Neural cell (in vitro differentiated cells): ENCODE measurements at regions not wholly inside any gene's neighbourhood (a gene's known extent, or its start where the extent isn't known, plus 50 kb on each side); places are given as distances from the start of the nearest gene placed in this dataset.

Experiments
- H2AFZ ChIP-seq: fragments of 200-600, 300-800 bp; sonication (generic), shearing (Covaris generic); 2 replicates; pipeline ENCODE4 v1.6.0; 2014; ENCODE audit warnings: low read depth, mild to moderate bottlenecking, antibody characterized with exemption, low read length, moderate library complexity
- H3F3A ChIP-seq: fragments of 200-600 bp; shearing (Covaris generic); 2 replicates; pipeline ENCODE4 v1.6.1; 2016; ENCODE audit warnings: mild to moderate bottlenecking, moderate library complexity, mixed read lengths, antibody characterized with exemption, low read length; ENCODE audit not compliant: insufficient read depth, poor library complexity, severe bottlenecking
- H3K27ac ChIP-seq: fragments of 200-600, 300-800 bp; sonication (generic), shearing (Covaris generic); 2 replicates; pipeline ENCODE4 v1.5.1; 2014; ENCODE audit warnings: mild to moderate bottlenecking, low read length, moderate library complexity
- H3K27me3 ChIP-seq: fragments of 300-800, 200-600 bp; sonication (generic), shearing (Covaris generic); 2 replicates; pipeline ENCODE4 v1.6.0; 2014; ENCODE audit warnings: mild to moderate bottlenecking, low read depth, low read length, moderate library complexity; ENCODE audit not compliant: insufficient read depth
- H3K36me3 ChIP-seq: fragments of 300-800, 200-600 bp; sonication (generic), shearing (Covaris generic); 2 replicates; pipeline ENCODE4 v1.5.1; 2014; ENCODE audit warnings: mild to moderate bottlenecking, antibody characterized with exemption, low read length, moderate library complexity; ENCODE audit not compliant: insufficient read depth
- H3K4me2 ChIP-seq: fragments of 300-800, 200-600 bp; sonication (generic), shearing (Covaris generic); 2 replicates; pipeline ENCODE4 v1.6.0; 2014; ENCODE audit warnings: mild to moderate bottlenecking, low read length
- H3K4me3 ChIP-seq: fragments of 300-800, 200-600 bp; sonication (generic), shearing (Covaris generic); 2 replicates; pipeline ENCODE4 v1.5.1; 2014; ENCODE audit warnings: mild to moderate bottlenecking, low read length, moderate library complexity
- H3K79me2 ChIP-seq: fragments of 200-600 bp; shearing (Covaris generic); replicated peaks from 2 replicates; pipeline ENCODE4 v1.6.0; 2014; ENCODE audit warnings: mild to moderate bottlenecking, low read length, moderate library complexity; ENCODE audit not compliant: insufficient read depth
- H3K9ac ChIP-seq: fragments of 300-800, 200-600 bp; sonication (generic), shearing (Covaris generic); 2 replicates; pipeline ENCODE4 v1.6.1; 2016; ENCODE audit warnings: mild to moderate bottlenecking, low read length, mixed read lengths
- H3K9me2 ChIP-seq: fragments of 200-600 bp; shearing (Covaris generic); 2 replicates; pipeline ENCODE4 v1.6.1; 2016; ENCODE audit warnings: mild to moderate bottlenecking, low read length, mixed read lengths; ENCODE audit not compliant: insufficient read depth
- H3K9me3 ChIP-seq: fragments of 200-600, 300-800 bp; sonication (generic), shearing (Covaris generic); 2 replicates; pipeline ENCODE4 v1.6.1; 2016; ENCODE audit warnings: mild to moderate bottlenecking, mixed run types, low read length, moderate library complexity, mixed read lengths
- H4K20me1 ChIP-seq: fragments of 200-600 bp; shearing (Covaris generic); 2 replicates; pipeline ENCODE4 v1.6.1; 2016; ENCODE audit warnings: mild to moderate bottlenecking, mixed run types; ENCODE audit not compliant: insufficient read depth
- CTCF ChIP-seq: fragments of 450-650 bp; IDR thresholded peaks from 2 replicates; pipeline ENCODE4 v1.5.1; 2014; ENCODE audit warnings: antibody characterized with exemption, mild to moderate bottlenecking, moderate library complexity; ENCODE audit not compliant: poor library complexity, severe bottlenecking
- EP300 ChIP-seq: fragments of 450-650 bp; conservative IDR thresholded peaks from 2 replicates; pipeline ENCODE4 v1.6.1; 2014; ENCODE audit warnings: antibody characterized with exemption, mild to moderate bottlenecking, moderate library complexity; ENCODE audit not compliant: poor library complexity, severe bottlenecking
- EZH2 ChIP-seq: fragments of 200-600, 300-800 bp; shearing (Covaris generic), sonication (generic); IDR thresholded peaks from 2 replicates; pipeline ENCODE4 v1.6.1; 2014; ENCODE audit warnings: antibody characterized with exemption, low read length, borderline replicate concordance, mild to moderate bottlenecking; ENCODE audit not compliant: insufficient read depth, poor library complexity, severe bottlenecking
- MXI1 ChIP-seq: fragments of 450-650 bp; conservative IDR thresholded peaks from 2 replicates; pipeline ENCODE4 v1.6.1; 2014; ENCODE audit warnings: antibody characterized with exemption, mild to moderate bottlenecking; ENCODE audit not compliant: poor library complexity, severe bottlenecking
- POLR2AphosphoS5 ChIP-seq: IDR thresholded peaks from 2 replicates; pipeline ENCODE4 v1.6.1; 2012
- RAD21 ChIP-seq: fragments of 450-650 bp; conservative IDR thresholded peaks from 2 replicates; pipeline ENCODE4 v1.6.1; 2014; ENCODE audit warnings: antibody characterized with exemption, mild to moderate bottlenecking, moderate library complexity
- REST ChIP-seq: IDR thresholded peaks from 2 replicates; pipeline ENCODE4 v1.6.1; 2012; ENCODE audit warnings: borderline replicate concordance
- SMC3 ChIP-seq: fragments of 450-650 bp; conservative IDR thresholded peaks from 2 replicates; pipeline ENCODE4 v1.6.1; 2014; ENCODE audit warnings: antibody characterized with exemption, mild to moderate bottlenecking, moderate library complexity; ENCODE audit not compliant: poor library complexity
- TAF1 ChIP-seq: IDR thresholded peaks from 2 replicates; pipeline ENCODE4 v1.6.1; 2012; ENCODE audit warnings: low read depth

GRCh38 chr16:50878536-50878935 lies 136.7 kb downstream of the CYLD start:
- no peak overlapping the region for H3K4me2 ChIP-seq
- no peaks in the 10 kb centered on the region for H3F3A ChIP-seq
- H4K20me1 ChIP-seq = no peaks in the 10 kb centered on the region
- TF ChIP-seq CTCF = no peak
- no peak for TF ChIP-seq EZH2
- TF ChIP-seq POLR2AphosphoS5 = no peak
- TF ChIP-seq EP300 = no peak
- no peak for TF ChIP-seq TAF1
- no peak for TF ChIP-seq RAD21
- TF ChIP-seq MXI1 = no peak
- TF ChIP-seq SMC3 = no peak
- no peak for TF ChIP-seq REST
- no peaks in the 10 kb centered on the region for H3K9me3 ChIP-seq
- no peaks in the 10 kb centered on the region for H3K9me2 ChIP-seq
- H3K9ac ChIP-seq = no peak overlapping the region
- H3K79me2 ChIP-seq = no peaks in the 10 kb centered on the region
- H2AFZ ChIP-seq = no peak overlapping the region
- H3K27ac ChIP-seq = no peak overlapping the region
- no peaks in the 10 kb centered on the region for H3K27me3 ChIP-seq
- H3K36me3 ChIP-seq = no peaks in the 10 kb centered on the region
- H3K4me3 ChIP-seq = no peak overlapping the region

- H3K36me3 ChIP-seq = no peaks in the 10 kb centered on the region
- H3K27me3 ChIP-seq = no peaks in the 10 kb centered on the region
- TF ChIP-seq TAF1 = no peak
- no peak for TF ChIP-seq CTCF
These were observed 134.4 kb downstream of the CYLD start for GRCh38 chr16:50876263-50876662.

More at GRCh38 chr16:50876263-50876662, 134.4 kb downstream of the CYLD start:
- Histone ChIP-seq H2AFZ (no peak overlapping the region), H3K9me2 (no peaks in the 10 kb centered on the region), H3K27ac (no peak overlapping the region), H3F3A (no peaks in the 10 kb centered on the region), H3K9ac (no peak overlapping the region), H3K4me3 (no peak overlapping the region), H3K79me2 (no peaks in the 10 kb centered on the region), H3K9me3 (no peaks in the 10 kb centered on the region), H4K20me1 (no peaks in the 10 kb centered on the region), H3K4me2 (no peak overlapping the region)
